Activated naive CD4-positive, alpha-beta T cell treated with anti-CD3 and anti-CD28 coated beads, Interleukin-2, amount 50 U/mL, for 24 hours (primary cell): ENCODE measurements at regions not wholly inside any gene's neighbourhood (a gene's known extent, or its start where the extent isn't known, plus 50 kb on each side); places are given as distances from the start of the nearest gene placed in this dataset.
"Not testable (repeated sequence)": the region's sequence is repeated elsewhere in the genome, so short reads cannot be mapped to it uniquely, and the experiment has no call there.

ENCODE experiments used
- H3K27ac Mint-ChIP-seq: one replicate; pipeline ENCODE4 v1.8.0; 2021; ENCODE audit warnings: mild to moderate bottlenecking, mixed read lengths
- H3K27me3 Mint-ChIP-seq: one replicate; pipeline ENCODE4 v1.8.0; 2021; ENCODE audit warnings: mixed read lengths
- H3K36me3 Mint-ChIP-seq: one replicate; pipeline ENCODE4 v1.8.0; 2021; ENCODE audit warnings: mixed read lengths
- H3K4me1 Mint-ChIP-seq: one replicate; pipeline ENCODE4 v1.8.0; 2021; ENCODE audit warnings: mixed read lengths
- H3K4me3 Mint-ChIP-seq: one replicate; pipeline ENCODE4 v1.8.0; 2021; ENCODE audit warnings: mild to moderate bottlenecking, mixed read lengths
- H3K9me3 Mint-ChIP-seq: one replicate; pipeline ENCODE4 v1.8.0; 2021; ENCODE audit warnings: mixed read lengths

GRCh38 chr9:31389075-31389474 lies 995.4 kb upstream of the ACO1 start:
- H3K4me3 Mint-ChIP-seq: no peak overlapping the region

GRCh38 chr9:31390403-31391025 lies 993.9 kb upstream of the ACO1 start:
- Mint-ChIP-seq H3K9me3 (no peaks in the 10 kb centered on the region), H3K27ac (peak overlapping the region; percentile 66), H3K4me1 (peaks cover 34% of the 10 kb centered on the region), H3K27me3 (no peaks in the 10 kb centered on the region), H3K36me3 (no peaks in the 10 kb centered on the region), H3K4me3 (peak overlapping the region; percentile 48)

More at GRCh38 chr9:31389075-31389474, 995.4 kb upstream of the ACO1 start:
- Mint-ChIP-seq H3K36me3 (no peaks in the 10 kb centered on the region), H3K27me3 (no peaks in the 10 kb centered on the region), H3K27ac (no peak overlapping the region), H3K4me1 (peaks cover 34% of the 10 kb centered on the region), H3K9me3 (no peaks in the 10 kb centered on the region)

- Mint-ChIP-seq H3K9me3 (peaks cover 6% of the 10 kb centered on the region), H3K4me1 (peaks cover 34% of the 10 kb centered on the region), H3K4me3 (no peak overlapping the region), H3K27me3 (no peaks in the 10 kb centered on the region), H3K27ac (no peak overlapping the region), H3K36me3 (no peaks in the 10 kb centered on the region)
These were observed 991.2 kb upstream of the ACO1 start for GRCh38 chr9:31393240-31393639.

GRCh38 chr9:31394015-31394473 lies 990.4 kb upstream of the ACO1 start:
- H3K27me3 Mint-ChIP-seq: no peaks in the 10 kb centered on the region
- peaks cover 6% of the 10 kb centered on the region for H3K9me3 Mint-ChIP-seq
- no peaks in the 10 kb centered on the region for H3K36me3 Mint-ChIP-seq
- H3K4me1 Mint-ChIP-seq: peaks cover 34% of the 10 kb centered on the region
- no peak overlapping the region for H3K27ac Mint-ChIP-seq
- no peak overlapping the region for H3K4me3 Mint-ChIP-seq

- no peak overlapping the region for H3K27ac Mint-ChIP-seq
- H3K4me1 Mint-ChIP-seq: peaks cover 15% of the 10 kb centered on the region
- H3K27me3 Mint-ChIP-seq: no peaks in the 10 kb centered on the region
- H3K36me3 Mint-ChIP-seq: peaks cover 7% of the 10 kb centered on the region
- no peak overlapping the region for H3K4me3 Mint-ChIP-seq
- H3K9me3 Mint-ChIP-seq: peaks cover 13% of the 10 kb centered on the region
These were observed 972.4 kb upstream of the ACO1 start for GRCh38 chr9:31412081-31412480.

GRCh38 chr9:31415164-31415563 lies 969.3 kb upstream of the ACO1 start:
- no peak overlapping the region for H3K4me3 Mint-ChIP-seq
- H3K36me3 Mint-ChIP-seq: peaks cover 2% of the 10 kb centered on the region
- H3K27ac Mint-ChIP-seq: no peak overlapping the region
- H3K9me3 Mint-ChIP-seq: no peaks in the 10 kb centered on the region
- peaks cover 9% of the 10 kb centered on the region for H3K4me1 Mint-ChIP-seq
- H3K27me3 Mint-ChIP-seq: no peaks in the 10 kb centered on the region

- Mint-ChIP-seq H3K27ac (no peak overlapping the region), H3K36me3 (no peaks in the 10 kb centered on the region), H3K4me1 (peaks cover 9% of the 10 kb centered on the region), H3K27me3 (no peaks in the 10 kb centered on the region), H3K9me3 (no peaks in the 10 kb centered on the region), H3K4me3 (no peak overlapping the region)
These were observed 966.0 kb upstream of the ACO1 start for GRCh38 chr9:31418419-31418818.

GRCh38 chr9:31443630-31444457 lies 940.6 kb upstream of the ACO1 start:
- H3K36me3 Mint-ChIP-seq, H3K9me3 Mint-ChIP-seq, H3K27me3 Mint-ChIP-seq, H3K4me3 Mint-ChIP-seq, H3K27ac Mint-ChIP-seq: not testable (repeated sequence)
- peaks cover 11% of the 10 kb centered on the region for H3K4me1 Mint-ChIP-seq

GRCh38 chr9:31445357-31445756 lies 939.1 kb upstream of the ACO1 start:
- Mint-ChIP-seq H3K27me3 (no peaks in the 10 kb centered on the region), H3K4me3 (no peak overlapping the region)

GRCh38 chr9:31445960-31446359 lies 938.5 kb upstream of the ACO1 start:
- H3K27ac Mint-ChIP-seq: no peak overlapping the region
- no peaks in the 10 kb centered on the region for H3K9me3 Mint-ChIP-seq
- H3K27me3 Mint-ChIP-seq: no peaks in the 10 kb centered on the region
- H3K36me3 Mint-ChIP-seq: no peaks in the 10 kb centered on the region
- peaks cover 16% of the 10 kb centered on the region for H3K4me1 Mint-ChIP-seq
- H3K4me3 Mint-ChIP-seq: no peak overlapping the region

More at GRCh38 chr9:31445357-31445756, 939.1 kb upstream of the ACO1 start:
- Mint-ChIP-seq H3K27ac (no peak overlapping the region), H3K4me1 (peaks cover 16% of the 10 kb centered on the region), H3K36me3 (no peaks in the 10 kb centered on the region), H3K9me3 (no peaks in the 10 kb centered on the region)

GRCh38 chr9:31467075-31467474 lies 917.4 kb upstream of the ACO1 start:
- Mint-ChIP-seq H3K36me3 (peaks cover 3% of the 10 kb centered on the region), H3K27me3 (no peaks in the 10 kb centered on the region), H3K27ac (no peak overlapping the region), H3K4me3 (no peak overlapping the region), H3K4me1 (peaks cover 14% of the 10 kb centered on the region), H3K9me3 (peaks cover 18% of the 10 kb centered on the region)

- Mint-ChIP-seq H3K4me3 (no peak overlapping the region), H3K27ac (no peak overlapping the region), H3K9me3 (peaks cover 6% of the 10 kb centered on the region), H3K27me3 (no peaks in the 10 kb centered on the region), H3K4me1 (peaks cover 17% of the 10 kb centered on the region), H3K36me3 (peaks cover 4% of the 10 kb centered on the region)
These were observed 914.4 kb upstream of the ACO1 start for GRCh38 chr9:31470051-31470450.

- peaks cover 4% of the 10 kb centered on the region for H3K36me3 Mint-ChIP-seq
- H3K9me3 Mint-ChIP-seq: peaks cover 6% of the 10 kb centered on the region
- peak overlapping the region; percentile 3 for H3K27ac Mint-ChIP-seq
- H3K4me1 Mint-ChIP-seq: peaks cover 17% of the 10 kb centered on the region
- no peaks in the 10 kb centered on the region for H3K27me3 Mint-ChIP-seq
- no peak overlapping the region for H3K4me3 Mint-ChIP-seq
These were observed 913.4 kb upstream of the ACO1 start for GRCh38 chr9:31471010-31471409.

GRCh38 chr9:31486630-31487029 lies 897.8 kb upstream of the ACO1 start:
- peaks cover 2% of the 10 kb centered on the region for H3K36me3 Mint-ChIP-seq
- H3K27me3 Mint-ChIP-seq: no peaks in the 10 kb centered on the region
- H3K4me1 Mint-ChIP-seq: peaks cover 19% of the 10 kb centered on the region
- H3K4me3 Mint-ChIP-seq: no peak overlapping the region
- H3K9me3 Mint-ChIP-seq: no peaks in the 10 kb centered on the region
- H3K27ac Mint-ChIP-seq: no peak overlapping the region

GRCh38 chr9:31490551-31491106 lies 893.8 kb upstream of the ACO1 start:
- Mint-ChIP-seq H3K9me3 (peaks cover 3% of the 10 kb centered on the region), H3K36me3 (no peaks in the 10 kb centered on the region), H3K4me3 (no peak overlapping the region), H3K4me1 (peaks cover 8% of the 10 kb centered on the region), H3K27ac (no peak overlapping the region), H3K27me3 (no peaks in the 10 kb centered on the region)

- Mint-ChIP-seq H3K36me3 (no peaks in the 10 kb centered on the region), H3K27me3 (no peaks in the 10 kb centered on the region), H3K9me3 (peaks cover 12% of the 10 kb centered on the region), H3K27ac (no peak overlapping the region), H3K4me3 (no peak overlapping the region), H3K4me1 (no peaks in the 10 kb centered on the region)
These were observed 892.2 kb upstream of the ACO1 start for GRCh38 chr9:31492229-31492628.
